Activated T-helper 1 cell treated with anti-CD3 and anti-CD28 coated beads, Interleukin-12 subunit alpha, Interleukin-12 subunit beta, Interleukin-2, Interleukin-4 antibody, amounts not matched to agents 30 ng/mL and 10 ng/mL and 1 ng/mL, durations not matched to agents 14 hours and 24 hours and 36 hours (primary cell): ENCODE measurements at regions not wholly inside any gene's neighbourhood (a gene's known extent, or its start where the extent isn't known, plus 50 kb on each side); places are given as distances from the start of the nearest gene placed in this dataset.
"Not testable (repeated sequence)": the region's sequence is repeated elsewhere in the genome, so short reads cannot be mapped to it uniquely, and the experiment has no call there.

Experiments used
- DNase-seq: peaks from one replicate; pipeline ENCODE4 v3.0.0; 2021; ENCODE audit warnings: low spot score
- H3K27ac Mint-ChIP-seq: one replicate; pipeline ENCODE4 v1.8.0; 2021; ENCODE audit warnings: mild to moderate bottlenecking, mixed read lengths
- H3K27me3 Mint-ChIP-seq: one replicate; pipeline ENCODE4 v1.8.0; 2022; ENCODE audit warnings: mild to moderate bottlenecking, moderate library complexity, mixed read lengths; ENCODE audit not compliant: insufficient read depth
- H3K36me3 Mint-ChIP-seq: one replicate; pipeline ENCODE4 v1.8.0; 2021; ENCODE audit warnings: low read depth, mixed read lengths
- H3K4me1 Mint-ChIP-seq: one replicate; pipeline ENCODE4 v1.8.0; 2021; ENCODE audit warnings: low read depth, mixed read lengths
- H3K4me3 Mint-ChIP-seq: one replicate; pipeline ENCODE4 v1.8.0; 2021; ENCODE audit warnings: mild to moderate bottlenecking, moderate library complexity, mixed read lengths
- H3K9me3 Mint-ChIP-seq: one replicate; pipeline ENCODE4 v1.8.0; 2021; ENCODE audit warnings: mixed read lengths
- intact Hi-C: fragments of 100-400 bp; cut with micrococcal nuclease; formaldehyde crosslinking; loops from one replicate; pipeline ENCODE4 v1.15.1; 2024

DNA sequence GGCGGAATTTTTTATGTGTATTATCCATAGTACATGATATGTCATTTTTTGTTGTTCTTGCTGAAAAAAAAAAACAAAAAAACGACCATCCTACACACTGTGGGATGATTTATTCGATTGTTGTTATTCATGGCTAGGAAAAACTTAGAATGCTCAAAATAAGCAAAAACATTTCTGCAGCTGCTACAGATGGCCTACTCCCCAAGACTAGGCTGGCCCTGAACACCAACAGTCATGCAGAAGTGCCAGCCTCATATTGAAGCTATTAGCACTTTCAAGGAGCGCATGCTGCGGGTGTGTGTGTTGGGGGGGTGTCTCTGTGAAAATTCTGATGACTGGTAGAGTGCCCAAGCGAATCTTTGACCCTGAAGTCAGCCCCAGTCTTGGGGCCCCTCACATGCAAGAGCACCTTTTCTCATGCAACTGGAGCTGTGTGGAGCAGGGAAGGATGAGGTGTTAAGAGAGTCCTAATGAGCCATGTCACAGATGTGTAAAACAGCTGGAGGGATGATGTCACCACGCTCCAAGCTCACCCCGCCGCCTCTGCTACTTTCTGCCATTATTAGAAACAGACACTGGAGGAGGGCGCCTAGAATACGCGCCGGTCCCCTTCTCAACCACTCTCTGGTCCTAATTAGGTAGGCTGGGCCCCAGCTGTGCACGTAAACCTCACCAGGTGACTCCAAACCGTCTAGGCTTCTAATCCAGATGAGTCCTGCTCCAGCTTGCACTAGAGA lies 61.0 kb upstream of the SMIM23 start:
- DNase-seq: no peak
- intact Hi-C loops: no loop called here
- peaks cover 8% of the 10 kb centered on the region for H3K27me3 Mint-ChIP-seq
- H3K27ac Mint-ChIP-seq: no peak overlapping the region
- peaks cover 4% of the 10 kb centered on the region for H3K9me3 Mint-ChIP-seq
- no peaks in the 10 kb centered on the region for H3K36me3 Mint-ChIP-seq
- no peak overlapping the region for H3K4me3 Mint-ChIP-seq
- no peaks in the 10 kb centered on the region for H3K4me1 Mint-ChIP-seq

DNA sequence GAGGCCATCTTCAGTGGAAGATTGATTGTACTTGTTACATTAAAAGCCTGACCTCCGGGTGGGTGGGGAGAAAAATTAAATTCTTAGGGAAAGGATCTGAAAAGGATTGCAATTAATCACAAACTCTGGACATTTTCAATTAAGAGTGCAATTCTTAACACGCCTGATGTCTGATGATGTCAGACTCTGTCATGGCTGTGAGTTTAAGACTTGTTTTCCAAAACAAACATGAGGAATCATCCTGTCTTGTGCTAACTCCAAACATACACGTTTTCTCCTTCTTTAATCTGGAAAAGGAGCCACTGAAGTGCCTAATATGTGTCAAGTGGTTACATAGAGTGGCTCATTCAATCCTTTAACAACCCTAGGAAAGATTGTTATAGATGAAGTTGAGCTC lies 60.4 kb upstream of the SMIM23 start:
- no peak overlapping the region for H3K4me3 Mint-ChIP-seq
- no peak for DNase-seq
- no peaks in the 10 kb centered on the region for H3K36me3 Mint-ChIP-seq
- peaks cover 8% of the 10 kb centered on the region for H3K27me3 Mint-ChIP-seq
- no peaks in the 10 kb centered on the region for H3K4me1 Mint-ChIP-seq
- intact Hi-C loops: no loop called here
- H3K9me3 Mint-ChIP-seq: peaks cover 4% of the 10 kb centered on the region
- no peak overlapping the region for H3K27ac Mint-ChIP-seq

DNA sequence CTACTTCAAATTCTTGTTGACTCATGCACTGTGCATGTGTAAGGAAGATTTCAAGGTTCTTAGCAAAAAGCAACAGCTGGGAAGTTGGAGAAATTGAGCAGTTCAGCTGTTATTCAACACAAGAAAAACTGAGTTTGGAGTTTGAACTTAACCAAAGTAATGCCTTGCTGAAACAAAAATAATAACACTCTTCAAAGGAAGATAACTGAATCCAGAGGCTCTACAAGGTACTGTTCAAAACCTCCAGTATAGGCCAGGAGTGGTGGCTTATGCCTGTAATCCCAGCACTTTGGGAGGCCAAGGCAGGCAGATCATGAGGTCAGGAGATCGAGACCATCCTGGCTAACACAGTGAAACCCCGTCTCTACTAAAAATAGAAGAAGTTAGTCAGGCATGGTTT lies 58.8 kb upstream of the SMIM23 start:
- H3K27me3 Mint-ChIP-seq: peaks cover 10% of the 10 kb centered on the region
- intact Hi-C loops, H3K36me3 Mint-ChIP-seq, H3K4me3 Mint-ChIP-seq, DNase-seq, H3K9me3 Mint-ChIP-seq, H3K27ac Mint-ChIP-seq, H3K4me1 Mint-ChIP-seq: not testable (repeated sequence)

DNA sequence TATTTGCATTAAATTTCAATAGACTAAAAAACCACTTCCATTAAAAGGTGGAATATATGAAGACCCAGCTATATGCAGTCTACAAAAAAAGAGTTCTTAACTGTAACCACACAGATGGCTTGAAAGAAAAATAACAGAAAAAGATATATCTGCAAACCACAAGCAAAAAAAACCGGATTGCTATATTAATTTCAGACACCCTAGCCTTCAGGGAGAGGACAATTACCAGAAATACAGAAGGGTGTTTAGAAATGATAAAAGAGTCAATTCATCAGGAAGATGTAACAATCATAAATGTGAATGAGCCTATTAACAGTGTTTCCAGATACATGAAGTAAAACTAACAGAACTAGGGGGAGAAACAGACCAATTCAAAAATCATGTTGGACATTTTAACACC lies 56.9 kb upstream of the SMIM23 start:
- Mint-ChIP-seq H3K27me3 (peaks cover 10% of the 10 kb centered on the region), H3K4me3 (no peak overlapping the region), H3K9me3 (peaks cover 4% of the 10 kb centered on the region), H3K27ac (no peak overlapping the region), H3K4me1 (no peaks in the 10 kb centered on the region), H3K36me3 (no peaks in the 10 kb centered on the region)
- DNase-seq: no peak
- intact Hi-C loops: no loop called here
